IPS-20b (cell line): ENCODE measurements at regions not wholly inside any gene's neighbourhood (a gene's known extent, or its start where the extent isn't known, plus 50 kb on each side); places are given as distances from the start of the nearest gene placed in this dataset.

ENCODE experiments used
- H3K27ac ChIP-seq: one replicate; pipeline ENCODE4 v1.5.1; 2013; ENCODE audit warnings: low read length
- H3K27me3 ChIP-seq: 2 replicates; pipeline ENCODE4 v1.6.1; 2013; ENCODE audit warnings: mild to moderate bottlenecking, low read length, inconsistent platforms; ENCODE audit not compliant: insufficient read depth
- H3K36me3 ChIP-seq: 2 replicates; pipeline ENCODE4 v1.6.1; 2013; ENCODE audit warnings: low read depth, mild to moderate bottlenecking, inconsistent platforms, low read length, moderate library complexity; ENCODE audit not compliant: insufficient read depth
- H3K4me1 ChIP-seq: 2 replicates; pipeline ENCODE4 v1.6.1; 2013; ENCODE audit warnings: mild to moderate bottlenecking, control low read depth, inconsistent platforms, low read length, moderate library complexity; ENCODE audit not compliant: insufficient read depth
- H3K4me3 ChIP-seq: 2 replicates; pipeline ENCODE4 v1.5.1; 2013; ENCODE audit warnings: mild to moderate bottlenecking, low read length, inconsistent platforms
- H3K9ac ChIP-seq: 2 replicates; pipeline ENCODE4 v1.6.1; 2013; ENCODE audit warnings: low read depth, mild to moderate bottlenecking, inconsistent platforms, low read length, moderate library complexity
- H3K9me3 ChIP-seq: 2 replicates; pipeline ENCODE4 v1.6.1; 2013; ENCODE audit warnings: mild to moderate bottlenecking, low read depth, low read length, inconsistent platforms; ENCODE audit not compliant: insufficient read depth

- Histone ChIP-seq H3K27ac (no peak overlapping the region), H3K4me1 (peaks cover 24% of the 10 kb centered on the region), H3K4me3 (peak overlapping the region; percentile 2; the same call in 1 of the 2 replicates), H3K9ac (no peak overlapping the region), H3K36me3 (peaks cover 6% of the 10 kb centered on the region; the same call in 1 of the 2 replicates), H3K9me3 (peaks cover 25% of the 10 kb centered on the region), H3K27me3 (no peaks in the 10 kb centered on the region)
These were observed 595.7 kb upstream of the CDH5 start for GRCh38 chr16:65770752-65771151.

- peaks cover 6% of the 10 kb centered on the region; the same call in 1 of the 2 replicates for H3K36me3 ChIP-seq
- H3K27ac ChIP-seq = no peak overlapping the region
- no peak overlapping the region for H3K9ac ChIP-seq
- H3K9me3 ChIP-seq = peaks cover 25% of the 10 kb centered on the region
- H3K27me3 ChIP-seq = no peaks in the 10 kb centered on the region
- no peak overlapping the region; the same call in 1 of the 2 replicates for H3K4me3 ChIP-seq
- peaks cover 24% of the 10 kb centered on the region for H3K4me1 ChIP-seq
These were observed 596.6 kb upstream of the CDH5 start for GRCh38 chr16:65769776-65770438.

- peaks cover 24% of the 10 kb centered on the region for H3K4me1 ChIP-seq
These were observed 597.4 kb upstream of the CDH5 start for GRCh38 chr16:65769055-65769465.

GRCh38 chr16:65767125-65767524 is 599.4 kb upstream of the CDH5 start:
- no peaks in the 10 kb centered on the region for H3K27me3 ChIP-seq
- peaks cover 25% of the 10 kb centered on the region for H3K9me3 ChIP-seq
- H3K4me3 ChIP-seq = no peak overlapping the region
- no peak overlapping the region for H3K9ac ChIP-seq
- H3K36me3 ChIP-seq = peaks cover 6% of the 10 kb centered on the region; the same call in 1 of the 2 replicates
- H3K4me1 ChIP-seq = peaks cover 13% of the 10 kb centered on the region; the same call in 1 of the 2 replicates
- no peak overlapping the region for H3K27ac ChIP-seq

More at GRCh38 chr16:65769055-65769465, 597.4 kb upstream of the CDH5 start:
- Histone ChIP-seq H3K27ac (no peak overlapping the region), H3K9ac (no peak overlapping the region), H3K9me3 (peaks cover 25% of the 10 kb centered on the region), H3K4me3 (no peak overlapping the region), H3K36me3 (peaks cover 6% of the 10 kb centered on the region; the same call in 1 of the 2 replicates), H3K27me3 (no peaks in the 10 kb centered on the region)

- no peak overlapping the region for H3K4me3 ChIP-seq
- H3K9ac ChIP-seq = no peak overlapping the region
- no peaks in the 10 kb centered on the region for H3K9me3 ChIP-seq
- H3K4me1 ChIP-seq = peaks cover 18% of the 10 kb centered on the region
- H3K27ac ChIP-seq = no peak overlapping the region
- H3K36me3 ChIP-seq = no peaks in the 10 kb centered on the region
- no peaks in the 10 kb centered on the region for H3K27me3 ChIP-seq
These were observed 602.7 kb upstream of the CDH5 start for GRCh38 chr16:65763640-65764305.

GRCh38 chr16:65760874-65761273 is 605.6 kb upstream of the CDH5 start:
- H3K4me3 ChIP-seq = no peak overlapping the region
- no peaks in the 10 kb centered on the region for H3K27me3 ChIP-seq
- no peak overlapping the region for H3K27ac ChIP-seq
- H3K9ac ChIP-seq = no peak overlapping the region
- H3K9me3 ChIP-seq = no peaks in the 10 kb centered on the region
- H3K36me3 ChIP-seq = no peaks in the 10 kb centered on the region
- peaks cover 14% of the 10 kb centered on the region for H3K4me1 ChIP-seq

- no peaks in the 10 kb centered on the region for H3K9me3 ChIP-seq
- H3K27ac ChIP-seq = no peak overlapping the region
- H3K4me3 ChIP-seq = no peak overlapping the region
- peaks cover 14% of the 10 kb centered on the region for H3K4me1 ChIP-seq
- no peaks in the 10 kb centered on the region for H3K27me3 ChIP-seq
- no peaks in the 10 kb centered on the region for H3K36me3 ChIP-seq
- no peak overlapping the region for H3K9ac ChIP-seq
These were observed 607.9 kb upstream of the CDH5 start for GRCh38 chr16:65758620-65759019.

- H3K9me3 ChIP-seq = no peaks in the 10 kb centered on the region
- peaks cover 14% of the 10 kb centered on the region for H3K4me1 ChIP-seq
- H3K9ac ChIP-seq = no peak overlapping the region
- H3K4me3 ChIP-seq = no peak overlapping the region
- no peaks in the 10 kb centered on the region for H3K36me3 ChIP-seq
- H3K27me3 ChIP-seq = no peaks in the 10 kb centered on the region
- H3K27ac ChIP-seq = no peak overlapping the region
These were observed 609.4 kb upstream of the CDH5 start for GRCh38 chr16:65757064-65757463.

GRCh38 chr16:65756163-65756562 is 610.3 kb upstream of the CDH5 start:
- H3K9ac ChIP-seq = no peak overlapping the region

GRCh38 chr16:65754820-65755691 is 611.4 kb upstream of the CDH5 start:
- H3K4me1 ChIP-seq = peaks cover 3% of the 10 kb centered on the region
- H3K36me3 ChIP-seq = no peaks in the 10 kb centered on the region
- no peak overlapping the region for H3K9ac ChIP-seq
- no peak overlapping the region for H3K27ac ChIP-seq
- H3K4me3 ChIP-seq = no peak overlapping the region
- H3K27me3 ChIP-seq = no peaks in the 10 kb centered on the region
- no peaks in the 10 kb centered on the region for H3K9me3 ChIP-seq

More at GRCh38 chr16:65756163-65756562, 610.3 kb upstream of the CDH5 start:
- no peaks in the 10 kb centered on the region for H3K27me3 ChIP-seq
- H3K9me3 ChIP-seq = no peaks in the 10 kb centered on the region
- no peaks in the 10 kb centered on the region for H3K36me3 ChIP-seq
- H3K27ac ChIP-seq = no peak overlapping the region
- H3K4me1 ChIP-seq = peaks cover 10% of the 10 kb centered on the region
- H3K4me3 ChIP-seq = no peak overlapping the region

- H3K4me1 ChIP-seq = peaks cover 5% of the 10 kb centered on the region; the same call in 1 of the 2 replicates
These were observed 614.0 kb upstream of the CDH5 start for GRCh38 chr16:65752522-65752844.

More at GRCh38 chr16:65752522-65752844, 614.0 kb upstream of the CDH5 start:
- Histone ChIP-seq H3K27ac (no peak overlapping the region), H3K9ac (no peak overlapping the region), H3K27me3 (no peaks in the 10 kb centered on the region), H3K9me3 (no peaks in the 10 kb centered on the region), H3K36me3 (no peaks in the 10 kb centered on the region), H3K4me3 (no peak overlapping the region)
